Memory B cell (primary cell): ENCODE measurements at regions not wholly inside any gene's neighbourhood (a gene's known extent, or its start where the extent isn't known, plus 50 kb on each side); places are given as distances from the start of the nearest gene placed in this dataset.

Experiments used
- ATAC-seq: fragments of 150-1000 bp; cut with Tn5 transposase; 2 replicates; pipeline ENCODE4 v1.10.0; 2021; ENCODE audit warnings: low read depth, mild to moderate bottlenecking, moderate library complexity
- DNase-seq, 2 donors: peaks; one replicate each; pipeline ENCODE4 v3.0.0; 2022; ENCODE audit warnings: low spot score in 2 of 2
- H3K27ac Mint-ChIP-seq: one replicate; pipeline ENCODE4 v1.8.0; 2022; ENCODE audit warnings: mild to moderate bottlenecking, moderate library complexity, mixed read lengths
- H3K27me3 Mint-ChIP-seq: one replicate; pipeline ENCODE4 v1.8.0; 2022; ENCODE audit warnings: mixed read lengths
- H3K36me3 Mint-ChIP-seq: one replicate; pipeline ENCODE4 v1.8.0; 2022; ENCODE audit warnings: mild to moderate bottlenecking, mixed read lengths
- H3K4me1 Mint-ChIP-seq: one replicate; pipeline ENCODE4 v1.8.0; 2022; ENCODE audit warnings: mixed read lengths
- H3K4me3 Mint-ChIP-seq: one replicate; pipeline ENCODE4 v1.8.0; 2022; ENCODE audit warnings: mild to moderate bottlenecking, moderate library complexity, mixed read lengths
- H3K9me3 Mint-ChIP-seq: one replicate; pipeline ENCODE4 v1.8.0; 2022; ENCODE audit warnings: mixed read lengths

- Mint-ChIP-seq H3K27ac (no peak overlapping the region), H3K9me3 (peaks cover 2% of the 10 kb centered on the region), H3K36me3 (no peaks in the 10 kb centered on the region), H3K4me1 (no peaks in the 10 kb centered on the region), H3K27me3 (no peaks in the 10 kb centered on the region), H3K4me3 (no peak overlapping the region)
- DNase-seq (no peak), ATAC-seq (no peak)
Observed at GRCh38 chr4:180532691-180533090, 1710.5 kb upstream of the TENM3 start.

DNA sequence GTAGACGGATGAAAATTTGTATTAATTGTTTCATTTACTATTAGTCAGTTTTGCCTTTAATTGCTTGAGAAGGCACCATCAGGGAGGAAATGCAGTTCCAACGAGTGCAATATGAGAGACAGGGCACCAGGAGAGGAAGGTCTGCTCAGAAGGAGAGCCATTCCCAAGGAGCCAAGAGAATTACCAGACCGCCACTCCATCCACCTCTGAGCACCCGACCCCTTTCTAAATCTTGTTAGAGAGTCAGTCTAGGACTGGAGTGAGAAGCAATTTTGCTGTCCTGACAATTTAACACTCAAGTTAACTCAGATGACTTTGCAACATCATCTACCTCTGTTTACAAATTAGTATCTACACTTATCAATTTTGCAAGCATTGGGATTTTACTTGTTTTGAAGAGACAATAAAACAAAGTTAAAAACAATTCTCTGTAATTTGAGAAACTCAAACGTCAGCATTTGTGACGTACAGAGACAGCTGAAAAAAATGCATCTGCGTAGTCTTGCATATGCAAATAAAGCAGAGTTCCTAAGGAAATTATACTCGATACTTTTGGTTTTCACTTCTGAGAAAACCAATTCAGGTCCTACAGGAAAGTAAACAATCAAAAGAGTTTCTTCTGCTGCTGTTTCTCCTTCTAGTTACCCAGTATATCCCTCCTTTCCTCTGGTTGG, 1704.7 kb upstream of the TENM3 start:
- DNase-seq (no peak), ATAC-seq (no peak)
- no peaks in the 10 kb centered on the region for H3K4me1 Mint-ChIP-seq
- H3K9me3 Mint-ChIP-seq, result peaks cover 3% of the 10 kb centered on the region
- no peak overlapping the region for H3K4me3 Mint-ChIP-seq
- no peaks in the 10 kb centered on the region for H3K36me3 Mint-ChIP-seq
- H3K27me3 Mint-ChIP-seq, result no peaks in the 10 kb centered on the region
- no peak overlapping the region for H3K27ac Mint-ChIP-seq

DNA sequence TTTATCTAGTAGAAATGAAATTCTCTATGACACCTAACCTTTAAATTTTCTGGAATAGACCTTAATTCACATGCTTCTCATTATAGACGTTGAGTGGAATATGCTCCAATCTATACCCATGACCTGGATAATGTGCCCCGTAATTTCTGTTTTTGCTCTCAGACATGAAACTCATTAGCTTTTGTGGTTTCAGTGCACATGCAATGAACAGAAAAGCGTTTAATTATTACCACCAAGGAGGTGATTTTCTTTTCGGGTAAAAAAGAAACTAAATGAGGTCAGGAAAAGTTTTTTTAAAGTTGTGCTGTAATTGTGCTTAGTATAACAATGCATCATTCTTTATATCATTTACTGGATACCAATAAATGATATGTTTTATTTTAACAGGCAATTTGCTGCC, 1703.9 kb upstream of the TENM3 start:
- Mint-ChIP-seq H3K4me3 (no peak overlapping the region), H3K36me3 (no peaks in the 10 kb centered on the region), H3K4me1 (no peaks in the 10 kb centered on the region), H3K9me3 (peaks cover 3% of the 10 kb centered on the region), H3K27ac (no peak overlapping the region), H3K27me3 (no peaks in the 10 kb centered on the region)
- DNase-seq (no peak), ATAC-seq (no peak)

DNA sequence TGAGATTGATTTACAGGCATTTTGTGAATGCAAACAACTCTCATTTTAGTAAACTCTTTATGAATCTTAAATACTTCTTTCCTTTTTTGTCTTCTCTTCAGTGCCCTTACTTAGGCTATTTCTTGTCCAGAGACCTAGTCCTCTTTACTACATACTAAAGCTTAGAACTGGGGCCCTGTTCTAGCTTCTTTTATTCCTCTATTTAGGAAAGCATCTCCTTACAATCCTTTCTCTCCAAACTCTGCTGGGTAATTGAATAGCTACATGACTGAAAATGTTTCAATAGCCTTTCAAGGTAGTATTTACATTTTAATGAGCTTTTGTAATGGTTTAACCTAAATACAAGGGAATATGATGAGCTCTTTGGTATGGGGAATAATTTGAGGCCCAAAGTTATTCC, 1701.5 kb upstream of the TENM3 start:
- Mint-ChIP-seq H3K36me3 (no peaks in the 10 kb centered on the region), H3K27me3 (no peaks in the 10 kb centered on the region), H3K27ac (no peak overlapping the region), H3K4me1 (no peaks in the 10 kb centered on the region), H3K9me3 (peaks cover 3% of the 10 kb centered on the region), H3K4me3 (no peak overlapping the region)
- DNase-seq (no peak), ATAC-seq (no peak)

DNA sequence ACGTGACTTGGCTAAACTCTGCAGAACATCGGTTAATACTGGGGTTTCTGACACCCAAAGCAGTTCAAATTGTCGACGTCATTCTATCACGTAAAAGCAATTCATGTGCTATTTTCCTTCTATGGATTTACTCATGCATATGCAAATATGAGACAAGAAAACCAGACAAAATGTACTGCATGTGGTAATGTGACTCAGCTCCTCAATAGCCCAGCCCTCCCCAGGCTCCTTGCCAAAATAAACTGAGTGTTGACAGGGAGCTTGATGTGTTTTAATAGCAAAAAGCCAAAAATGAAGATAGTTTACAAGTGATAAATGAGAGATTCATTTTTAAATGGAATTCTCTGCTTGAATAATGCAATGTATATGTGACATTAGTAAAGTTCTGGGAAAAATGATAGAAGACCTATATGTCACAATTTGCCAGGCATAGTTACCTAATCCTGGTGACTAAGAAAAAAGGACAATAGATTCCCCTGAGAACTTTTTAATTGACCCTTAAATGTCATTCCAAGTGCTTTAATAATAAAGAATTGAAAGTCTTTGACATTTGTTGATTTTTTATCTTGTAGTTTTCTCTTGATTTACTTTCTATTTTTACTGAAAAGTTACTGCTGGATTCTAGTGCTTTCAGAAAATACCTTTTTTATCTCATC, 1700.6 kb upstream of the TENM3 start:
- H3K36me3 Mint-ChIP-seq, result no peaks in the 10 kb centered on the region
- H3K27me3 Mint-ChIP-seq, result no peaks in the 10 kb centered on the region
- ATAC-seq (no peak), DNase-seq (no peak)
- H3K9me3 Mint-ChIP-seq, result peaks cover 2% of the 10 kb centered on the region
- no peak overlapping the region for H3K4me3 Mint-ChIP-seq
- H3K27ac Mint-ChIP-seq, result no peak overlapping the region
- no peaks in the 10 kb centered on the region for H3K4me1 Mint-ChIP-seq

GRCh38 chr4:180550106-180550505, 1693.1 kb upstream of the TENM3 start:
- Mint-ChIP-seq H3K27ac (no peak overlapping the region), H3K36me3 (no peaks in the 10 kb centered on the region), H3K27me3 (no peaks in the 10 kb centered on the region), H3K4me3 (no peak overlapping the region), H3K9me3 (peaks cover 3% of the 10 kb centered on the region), H3K4me1 (no peaks in the 10 kb centered on the region)
- no peak for ATAC-seq
- no peak for DNase-seq

DNA sequence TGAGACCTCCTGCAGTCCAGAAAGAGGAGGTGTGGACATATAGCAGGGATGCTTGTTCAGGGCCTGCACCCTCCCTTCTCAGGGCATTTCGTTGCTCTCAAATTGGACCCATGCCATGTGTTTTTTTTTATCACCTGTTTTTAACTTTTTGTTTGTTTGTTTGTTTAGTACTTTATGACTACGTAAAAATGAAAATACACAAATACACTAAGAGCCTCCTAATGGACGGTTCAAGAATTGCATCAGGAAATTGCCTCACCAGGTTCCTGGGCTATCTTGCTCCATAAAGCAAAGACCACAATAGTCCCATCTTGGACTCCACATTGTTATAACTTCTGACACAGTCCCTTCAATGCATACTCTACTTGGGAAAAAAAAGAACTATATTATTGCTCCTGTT, 1685.9 kb upstream of the TENM3 start:
- H3K36me3 Mint-ChIP-seq, result no peaks in the 10 kb centered on the region
- no peaks in the 10 kb centered on the region for H3K9me3 Mint-ChIP-seq
- no peak overlapping the region for H3K4me3 Mint-ChIP-seq
- no peak overlapping the region for H3K27ac Mint-ChIP-seq
- DNase-seq (no peak), ATAC-seq (no peak)
- no peaks in the 10 kb centered on the region for H3K4me1 Mint-ChIP-seq
- H3K27me3 Mint-ChIP-seq, result no peaks in the 10 kb centered on the region

- Mint-ChIP-seq H3K27ac (no peak overlapping the region), H3K27me3 (no peaks in the 10 kb centered on the region), H3K4me1 (no peaks in the 10 kb centered on the region), H3K9me3 (no peaks in the 10 kb centered on the region), H3K36me3 (no peaks in the 10 kb centered on the region), H3K4me3 (no peak overlapping the region)
- no peak for DNase-seq
- no peak for ATAC-seq
Observed at GRCh38 chr4:180557950-180558349, 1685.3 kb upstream of the TENM3 start.

GRCh38 chr4:180558427-180558826, 1684.8 kb upstream of the TENM3 start:
- ATAC-seq, result no peak

GRCh38 chr4:180560896-180561295, 1682.3 kb upstream of the TENM3 start:
- H3K27me3 Mint-ChIP-seq, result no peaks in the 10 kb centered on the region
- H3K27ac Mint-ChIP-seq, result no peak overlapping the region
- no peaks in the 10 kb centered on the region for H3K4me1 Mint-ChIP-seq
- H3K4me3 Mint-ChIP-seq, result no peak overlapping the region
- DNase-seq (no peak), ATAC-seq (no peak)
- H3K36me3 Mint-ChIP-seq, result no peaks in the 10 kb centered on the region
- peaks cover 2% of the 10 kb centered on the region for H3K9me3 Mint-ChIP-seq

More at GRCh38 chr4:180558427-180558826, 1684.8 kb upstream of the TENM3 start:
- Mint-ChIP-seq H3K9me3 (no peaks in the 10 kb centered on the region), H3K27me3 (no peaks in the 10 kb centered on the region), H3K4me1 (no peaks in the 10 kb centered on the region), H3K4me3 (no peak overlapping the region), H3K27ac (no peak overlapping the region), H3K36me3 (no peaks in the 10 kb centered on the region)
- no peak for DNase-seq

DNA sequence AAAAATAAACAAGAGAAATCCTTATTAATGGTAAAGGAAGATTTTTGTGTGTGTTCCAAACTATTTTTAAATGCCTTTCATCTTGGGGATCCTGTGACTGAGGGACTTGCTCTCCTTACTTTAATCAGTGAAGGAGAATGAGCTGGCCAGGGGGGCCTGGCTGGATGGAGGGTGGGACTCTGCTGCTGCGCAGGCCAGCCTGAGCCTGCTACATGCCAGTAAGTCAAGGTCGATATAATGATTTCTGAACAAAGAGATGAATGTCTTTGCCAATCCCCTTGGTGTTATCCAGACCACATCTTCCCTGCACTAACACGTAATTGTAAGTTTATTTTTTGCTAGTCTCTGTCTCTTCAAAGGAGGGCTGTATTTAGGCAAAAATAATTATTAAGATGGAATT, 1679.2 kb upstream of the TENM3 start:
- Mint-ChIP-seq H3K4me3 (no peak overlapping the region), H3K9me3 (peaks cover 14% of the 10 kb centered on the region), H3K27ac (no peak overlapping the region), H3K4me1 (peaks cover 3% of the 10 kb centered on the region), H3K36me3 (no peaks in the 10 kb centered on the region), H3K27me3 (no peaks in the 10 kb centered on the region)
- ATAC-seq (no peak), DNase-seq (no peak)

- no peaks in the 10 kb centered on the region for H3K36me3 Mint-ChIP-seq
- DNase-seq (no peak), ATAC-seq (no peak)
- H3K27ac Mint-ChIP-seq, result no peak overlapping the region
- H3K9me3 Mint-ChIP-seq, result peaks cover 14% of the 10 kb centered on the region
- H3K4me1 Mint-ChIP-seq, result peaks cover 3% of the 10 kb centered on the region
- no peaks in the 10 kb centered on the region for H3K27me3 Mint-ChIP-seq
- no peak overlapping the region for H3K4me3 Mint-ChIP-seq
Observed at GRCh38 chr4:180564448-180564847, 1678.8 kb upstream of the TENM3 start.

- no peak overlapping the region for H3K27ac Mint-ChIP-seq
Observed at GRCh38 chr4:180565856-180566431, 1677.3 kb upstream of the TENM3 start.

GRCh38 chr4:180566492-180566891, 1676.7 kb upstream of the TENM3 start:
- Mint-ChIP-seq H3K27me3 (no peaks in the 10 kb centered on the region), H3K36me3 (no peaks in the 10 kb centered on the region), H3K4me1 (peaks cover 3% of the 10 kb centered on the region), H3K9me3 (peaks cover 19% of the 10 kb centered on the region), H3K27ac (no peak overlapping the region), H3K4me3 (no peak overlapping the region)
- DNase-seq (no peak), ATAC-seq (no peak)

More at GRCh38 chr4:180565856-180566431, 1677.3 kb upstream of the TENM3 start:
- Mint-ChIP-seq H3K4me3 (no peak overlapping the region), H3K27me3 (no peaks in the 10 kb centered on the region), H3K4me1 (peaks cover 3% of the 10 kb centered on the region), H3K36me3 (no peaks in the 10 kb centered on the region), H3K9me3 (peaks cover 17% of the 10 kb centered on the region)
- ATAC-seq, result no peak
- no peak for DNase-seq

- Mint-ChIP-seq H3K36me3 (no peaks in the 10 kb centered on the region), H3K4me3 (no peak overlapping the region), H3K4me1 (peaks cover 3% of the 10 kb centered on the region), H3K27ac (no peak overlapping the region), H3K27me3 (no peaks in the 10 kb centered on the region), H3K9me3 (peaks cover 19% of the 10 kb centered on the region)
- ATAC-seq, result no peak
- no peak for DNase-seq
Observed at GRCh38 chr4:180567080-180567479, 1676.1 kb upstream of the TENM3 start.
